Stimulated activated CD4-positive, alpha-beta T cell treated with anti-CD3 and anti-CD28 coated beads, Interleukin-1b, Interleukin-23, amount 100 ng/mL, for 24 hours (primary cell): ENCODE measurements at regions not wholly inside any gene's neighbourhood (a gene's known extent, or its start where the extent isn't known, plus 50 kb on each side); places are given as distances from the start of the nearest gene placed in this dataset.

Experiments used
- DNase-seq, 4 experiments: peaks; one replicate each; pipeline ENCODE4 v3.0.0-alpha.2; 2020; ENCODE audit warnings: low read depth in 4 of 4, low spot score in 1 of 4

DNA sequence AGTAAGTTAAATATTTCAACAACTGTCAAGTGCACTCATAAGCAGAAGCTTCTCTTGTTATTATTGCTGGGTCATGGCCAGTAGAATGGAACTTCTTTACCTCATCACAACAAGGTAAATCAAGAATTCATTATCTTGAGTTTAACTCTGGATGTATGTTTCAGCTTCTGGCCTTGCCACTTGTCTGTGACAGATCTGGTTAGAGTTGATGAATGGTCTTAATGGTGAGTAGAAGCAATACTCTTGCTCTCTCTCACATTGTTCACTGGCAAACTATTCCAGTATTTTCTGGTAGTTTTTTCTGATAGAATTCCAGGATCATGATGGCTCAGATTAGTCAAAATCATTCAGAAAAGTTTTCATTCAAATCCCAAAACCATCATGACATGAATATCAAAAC is 51.3 kb upstream of the NR4A2 start:
- no peak for DNase-seq

DNA sequence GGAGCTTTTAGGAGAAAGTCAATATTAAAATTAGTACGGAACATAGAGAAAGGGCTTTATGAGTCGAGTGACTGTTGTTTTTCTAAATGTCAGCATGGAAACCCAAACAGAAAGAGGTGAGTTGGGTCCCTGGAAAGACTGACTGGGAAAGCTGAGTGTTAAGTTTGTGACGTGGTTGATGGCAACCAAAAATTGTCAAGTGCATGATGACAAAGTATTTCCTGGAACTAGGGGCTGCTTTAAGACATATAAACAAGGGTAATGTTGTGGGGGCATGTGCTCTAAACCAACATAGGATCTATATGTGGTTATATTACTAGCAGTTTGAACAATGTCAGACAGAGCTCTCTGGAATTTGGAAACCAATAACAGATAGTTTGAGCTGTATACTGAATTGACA is 50.9 kb upstream of the GPD2 start:
- peak in 1 of 4 experiments; percentile 9 for DNase-seq
